ENCODE measurements at regions not wholly inside any gene's neighbourhood (a gene's known extent, or its start where the extent isn't known, plus 50 kb on each side); places are given as distances from the start of the nearest gene placed in this dataset.

DNA sequence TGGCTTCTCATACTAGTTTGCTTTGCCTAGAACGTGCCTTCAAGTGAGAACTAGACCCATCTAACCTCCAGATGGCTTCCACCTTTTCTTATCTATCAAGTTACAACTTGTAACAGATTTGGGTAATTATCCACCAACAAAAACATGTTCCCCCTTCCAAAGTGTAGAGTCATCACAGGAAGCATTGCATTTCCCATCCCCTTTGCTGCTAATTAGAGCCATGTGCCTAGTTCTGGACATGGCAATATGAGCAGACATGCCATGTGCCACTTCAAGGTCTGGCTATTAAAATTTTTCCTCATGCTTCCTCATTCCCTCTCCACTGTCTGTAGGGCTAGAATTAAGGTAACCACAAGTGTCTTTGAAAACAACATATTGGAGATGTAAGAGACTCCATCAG, 814.4 kb downstream of the TENT5A start:
- Histone ChIP-seq H3K9me3 (peaks cover 0 to 4% of the 10 kb centered on the region in 2 donors), H3K27me3 (no peaks in the 10 kb centered on the region), H3K4me3 (no peak overlapping the region), H3K27ac (no peak overlapping the region), H3K4me1 (peaks cover 0 to 6% of the 10 kb centered on the region in 2 donors), H3K36me3 (no peaks in the 10 kb centered on the region)
- intact Hi-C loops (cut with DNase I): no loop called here
- DNase-seq (ENCODE audit: low spot score in 2 of 2): no peak
- TF ChIP-seq, protein P1, sequence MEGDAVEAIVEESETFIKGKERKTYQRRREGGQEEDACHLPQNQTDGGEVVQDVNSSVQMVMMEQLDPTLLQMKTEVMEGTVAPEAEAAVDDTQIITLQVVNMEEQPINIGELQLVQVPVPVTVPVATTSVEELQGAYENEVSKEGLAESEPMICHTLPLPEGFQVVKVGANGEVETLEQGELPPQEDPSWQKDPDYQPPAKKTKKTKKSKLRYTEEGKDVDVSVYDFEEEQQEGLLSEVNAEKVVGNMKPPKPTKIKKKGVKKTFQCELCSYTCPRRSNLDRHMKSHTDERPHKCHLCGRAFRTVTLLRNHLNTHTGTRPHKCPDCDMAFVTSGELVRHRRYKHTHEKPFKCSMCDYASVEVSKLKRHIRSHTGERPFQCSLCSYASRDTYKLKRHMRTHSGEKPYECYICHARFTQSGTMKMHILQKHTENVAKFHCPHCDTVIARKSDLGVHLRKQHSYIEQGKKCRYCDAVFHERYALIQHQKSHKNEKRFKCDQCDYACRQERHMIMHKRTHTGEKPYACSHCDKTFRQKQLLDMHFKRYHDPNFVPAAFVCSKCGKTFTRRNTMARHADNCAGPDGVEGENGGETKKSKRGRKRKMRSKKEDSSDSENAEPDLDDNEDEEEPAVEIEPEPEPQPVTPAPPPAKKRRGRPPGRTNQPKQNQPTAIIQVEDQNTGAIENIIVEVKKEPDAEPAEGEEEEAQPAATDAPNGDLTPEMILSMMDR (IDR thresholded peaks at IDR 0.05): no peak

- TF ChIP-seq, protein P1 (IDR thresholded peaks at IDR 0.05): no peak
- Histone ChIP-seq H3K36me3 (no peaks in the 10 kb centered on the region), H3K4me1 (no peaks in the 10 kb centered on the region), H3K27me3 (no peaks in the 10 kb centered on the region), H3K4me3 (no peak overlapping the region), H3K27ac (no peak overlapping the region), H3K9me3 (peaks cover 0 to under 1% of the 10 kb centered on the region in 2 donors)
- intact Hi-C loops (cut with DNase I): no loop called here
- DNase-seq (ENCODE audit: low spot score in 2 of 2): no peak
These were observed 820.1 kb downstream of the TENT5A start for GRCh38 chr6:80932359-80932758.

DNA sequence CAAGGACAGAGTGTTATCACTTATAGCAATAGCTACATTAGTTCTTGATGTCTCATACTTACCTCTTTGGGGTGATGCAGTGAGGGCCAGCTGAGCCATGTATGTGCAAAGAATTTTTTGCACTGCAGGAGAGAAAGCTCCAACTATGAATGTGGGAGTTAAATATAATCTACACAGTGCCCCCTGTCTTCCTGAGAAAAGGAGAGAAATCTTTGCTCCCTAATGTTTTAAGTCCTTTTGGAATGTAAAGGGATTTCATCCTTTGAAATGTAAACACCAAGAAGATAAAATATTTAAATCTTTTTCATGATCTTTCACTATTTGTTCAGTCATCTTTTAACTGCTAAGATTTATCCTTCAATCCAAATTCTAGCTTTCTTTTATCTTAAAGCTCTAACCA, 822.1 kb downstream of the TENT5A start:
- TF ChIP-seq, protein P1 (IDR thresholded peaks at IDR 0.05): no peak
- no peaks in the 10 kb centered on the region for H3K36me3 ChIP-seq
- H3K4me3 ChIP-seq: no peak overlapping the region
- no peaks in the 10 kb centered on the region for H3K27me3 ChIP-seq
- no peak overlapping the region for H3K27ac ChIP-seq
- H3K9me3 ChIP-seq: no peaks in the 10 kb centered on the region
- intact Hi-C loops (cut with DNase I): no loop called here
- no peaks in the 10 kb centered on the region for H3K4me1 ChIP-seq
- no peak for DNase-seq (ENCODE audit: low spot score in 2 of 2)

- no peaks in the 10 kb centered on the region for H3K36me3 ChIP-seq
- H3K9me3 ChIP-seq: no peaks in the 10 kb centered on the region
- H3K27me3 ChIP-seq: no peaks in the 10 kb centered on the region
- H3K4me1 ChIP-seq: no peaks in the 10 kb centered on the region
- no peak overlapping the region for H3K4me3 ChIP-seq
- intact Hi-C loops (cut with DNase I): no loop called here
- DNase-seq (ENCODE audit: low spot score in 2 of 2): no peak
- no peak overlapping the region for H3K27ac ChIP-seq
- TF ChIP-seq, protein P1 (IDR thresholded peaks at IDR 0.05): no peak
These were observed 817.3 kb downstream of the BCKDHB start for GRCh38 chr6:80923816-80924215.

DNA sequence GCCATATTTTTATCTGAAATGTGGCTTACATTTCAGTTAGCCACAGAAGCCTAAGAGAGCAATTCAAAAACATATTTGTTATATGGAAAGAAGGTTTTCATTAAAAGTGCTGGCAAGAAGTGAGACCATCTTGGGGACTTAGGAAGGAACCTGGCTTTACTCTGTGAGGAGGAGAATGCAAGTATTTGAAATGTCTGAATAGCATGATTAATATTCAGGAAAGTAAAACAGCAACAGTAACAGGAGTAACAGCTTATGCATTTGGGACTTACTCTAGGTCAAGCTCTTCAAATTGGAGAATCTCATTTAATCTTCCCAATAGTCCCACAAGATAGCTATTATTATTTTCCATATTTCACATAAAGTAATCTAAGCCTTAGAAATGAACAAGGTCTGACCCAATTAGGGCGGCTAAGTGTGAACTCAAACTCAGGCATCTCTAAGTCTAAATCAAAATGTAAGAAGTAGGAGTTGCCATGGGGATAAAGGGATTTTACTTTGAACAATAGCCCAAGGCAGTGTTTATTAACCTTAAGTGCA, 816.5 kb downstream of the BCKDHB start:
- no peaks in the 10 kb centered on the region for H3K4me1 ChIP-seq
- no peaks in the 10 kb centered on the region for H3K27me3 ChIP-seq
- H3K36me3 ChIP-seq: no peaks in the 10 kb centered on the region
- no peak for DNase-seq (ENCODE audit: low spot score in 2 of 2)
- no peaks in the 10 kb centered on the region for H3K9me3 ChIP-seq
- intact Hi-C loops (cut with DNase I): no loop called here
- no peak overlapping the region for H3K4me3 ChIP-seq
- no peak overlapping the region for H3K27ac ChIP-seq
- TF ChIP-seq, protein P1 (IDR thresholded peaks at IDR 0.05): no peak
